ENCODE measurements at regions not wholly inside any gene's neighbourhood (a gene's known extent, or its start where the extent isn't known, plus 50 kb on each side); places are given as distances from the start of the nearest gene placed in this dataset.

- Histone ChIP-seq H3K9me3 (ENCODE audit: control insufficient read depth, low read depth, low read length) (no peaks in the 10 kb centered on the region), H3K4me2 (ENCODE audit: control insufficient read depth, extremely low read depth, insufficient read depth, low read depth, low read length) (no peak overlapping the region), H3K27ac (ENCODE audit: control insufficient read depth, insufficient read depth, low read length) (no peak overlapping the region), H3K4me1 (ENCODE audit: control insufficient read depth, extremely low read depth, insufficient read depth, low read length) (peaks cover 8% of the 10 kb centered on the region), H3K4me3 (ENCODE audit: control insufficient read depth in 2 of 3, extremely low read depth in 1 of 3, insufficient read depth in 2 of 3, low read depth in 1 of 3, low read length in 3 of 3) (no peak overlapping the region), H3K27me3 (ENCODE audit: control insufficient read depth, extremely low read depth, insufficient read depth, low read length) (peaks cover 4% of the 10 kb centered on the region), H3K9ac (ENCODE audit: control insufficient read depth, extremely low read depth, insufficient read depth, low read length) (no peak overlapping the region), H4K20me1 (ENCODE audit: control insufficient read depth, extremely low read depth, insufficient read depth, low read length) (no peaks in the 10 kb centered on the region), H3K9me1 (ENCODE audit: control insufficient read depth, extremely low read depth, insufficient read depth, low read length) (no peaks in the 10 kb centered on the region), H3K36me3 (ENCODE audit: control insufficient read depth in 2 of 2, extremely low read depth in 1 of 2, insufficient read depth in 2 of 2, low read length in 2 of 2) (no peaks in the 10 kb centered on the region), H3K79me2 (ENCODE audit: control insufficient read depth, insufficient read depth, low read length) (no peaks in the 10 kb centered on the region), H2AFZ (ENCODE audit: control insufficient read depth, low read length) (no peak overlapping the region)
- dilution Hi-C loops (cut with MboI; ENCODE audit: extremely low pct_ligation_motif_present, low sequenced_read_pairs): no loop called here
- no peak for DNase-seq (ENCODE audit: low read depth, low spot score)
- TF ChIP-seq CTCF (optimal IDR thresholded peaks at IDR 0.05 in 1 of 3, IDR thresholded peaks at IDR 0.05 in 1 of 3, conservative IDR thresholded peaks at IDR 0.05 in 1 of 3; ENCODE audit: extremely low read depth in 1 of 3, insufficient read depth in 2 of 3, low read length in 3 of 3): no peak
- no peak for TF ChIP-seq EZH2 (IDR thresholded peaks at IDR 0.05; ENCODE audit: low read length)
- FAIRE-seq: no peak
These were observed 218.9 kb upstream of the PPP1R2C start for GRCh38 chrX:42996861-42997260.

GRCh38 chrX:43000121-43000520 is 222.2 kb upstream of the PPP1R2C start:
- Histone ChIP-seq H3K9me3 (ENCODE audit: control insufficient read depth, low read depth, low read length) (no peaks in the 10 kb centered on the region), H3K4me2 (ENCODE audit: control insufficient read depth, extremely low read depth, insufficient read depth, low read depth, low read length) (no peak overlapping the region), H2AFZ (ENCODE audit: control insufficient read depth, low read length) (no peak overlapping the region), H3K4me3 (ENCODE audit: control insufficient read depth in 2 of 3, extremely low read depth in 1 of 3, insufficient read depth in 2 of 3, low read depth in 1 of 3, low read length in 3 of 3) (no peak overlapping the region), H3K4me1 (ENCODE audit: control insufficient read depth, extremely low read depth, insufficient read depth, low read length) (no peaks in the 10 kb centered on the region), H3K9me1 (ENCODE audit: control insufficient read depth, extremely low read depth, insufficient read depth, low read length) (no peaks in the 10 kb centered on the region), H3K27me3 (ENCODE audit: control insufficient read depth, extremely low read depth, insufficient read depth, low read length) (peaks cover 4% of the 10 kb centered on the region), H3K9ac (ENCODE audit: control insufficient read depth, extremely low read depth, insufficient read depth, low read length) (no peak overlapping the region), H3K36me3 (ENCODE audit: control insufficient read depth in 2 of 2, extremely low read depth in 1 of 2, insufficient read depth in 2 of 2, low read length in 2 of 2) (no peaks in the 10 kb centered on the region), H4K20me1 (ENCODE audit: control insufficient read depth, extremely low read depth, insufficient read depth, low read length) (no peaks in the 10 kb centered on the region), H3K79me2 (ENCODE audit: control insufficient read depth, insufficient read depth, low read length) (no peaks in the 10 kb centered on the region), H3K27ac (ENCODE audit: control insufficient read depth, insufficient read depth, low read length) (no peak overlapping the region)
- TF ChIP-seq CTCF (optimal IDR thresholded peaks at IDR 0.05 in 1 of 3, IDR thresholded peaks at IDR 0.05 in 1 of 3, conservative IDR thresholded peaks at IDR 0.05 in 1 of 3; ENCODE audit: extremely low read depth in 1 of 3, insufficient read depth in 2 of 3, low read length in 3 of 3) (no peak), EZH2 (IDR thresholded peaks at IDR 0.05; ENCODE audit: low read length) (no peak)
- DNase-seq (ENCODE audit: low read depth, low spot score) (no peak), FAIRE-seq (no peak)
- dilution Hi-C loops (cut with MboI; ENCODE audit: extremely low pct_ligation_motif_present, low sequenced_read_pairs): no loop called here
